Smooth muscle cell of the brain vasculature (primary cell): ENCODE measurements at regions not wholly inside any gene's neighbourhood (a gene's known extent, or its start where the extent isn't known, plus 50 kb on each side); places are given as distances from the start of the nearest gene placed in this dataset.
"Not testable (repeated sequence)": the region's sequence is repeated elsewhere in the genome, so short reads cannot be mapped to it uniquely, and the experiment has no call there.

Experiments used
- DNase-seq: peaks from one replicate; pipeline ENCODE4 v3.0.0-alpha.2; 2012; ENCODE audit warnings: low read depth, low spot score

GRCh38 chr15:77896147-77897112 lies 181.1 kb downstream of the TBC1D2B start:
- DNase-seq: not testable (repeated sequence)

DNA sequence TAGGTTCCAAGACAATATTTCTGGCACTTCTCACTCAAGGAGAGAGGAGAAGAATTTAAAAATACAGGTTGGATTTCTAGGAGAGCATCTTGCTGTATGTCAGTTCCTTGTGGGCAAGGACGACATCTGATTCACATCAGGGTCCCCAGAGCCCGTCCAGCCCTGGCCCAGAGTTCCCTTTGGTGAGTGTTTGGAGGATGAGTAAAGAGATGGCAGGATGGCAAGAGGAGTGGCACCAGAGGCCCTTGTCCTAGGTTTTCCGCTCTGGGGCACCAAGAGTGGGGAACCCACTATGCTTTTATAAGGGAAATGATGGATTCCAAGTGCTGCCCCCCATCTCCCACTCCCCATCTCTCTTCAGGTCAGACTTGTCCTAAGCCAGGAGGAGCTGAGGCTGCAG lies 181.8 kb downstream of the TBC1D2B start:
- no peak for DNase-seq

GRCh38 chr15:77895145-77895544 lies 182.4 kb downstream of the TBC1D2B start:
- not testable (repeated sequence) for DNase-seq

- not testable (repeated sequence) for DNase-seq
These were observed 183.6 kb downstream of the TBC1D2B start for GRCh38 chr15:77893671-77894640.

DNA sequence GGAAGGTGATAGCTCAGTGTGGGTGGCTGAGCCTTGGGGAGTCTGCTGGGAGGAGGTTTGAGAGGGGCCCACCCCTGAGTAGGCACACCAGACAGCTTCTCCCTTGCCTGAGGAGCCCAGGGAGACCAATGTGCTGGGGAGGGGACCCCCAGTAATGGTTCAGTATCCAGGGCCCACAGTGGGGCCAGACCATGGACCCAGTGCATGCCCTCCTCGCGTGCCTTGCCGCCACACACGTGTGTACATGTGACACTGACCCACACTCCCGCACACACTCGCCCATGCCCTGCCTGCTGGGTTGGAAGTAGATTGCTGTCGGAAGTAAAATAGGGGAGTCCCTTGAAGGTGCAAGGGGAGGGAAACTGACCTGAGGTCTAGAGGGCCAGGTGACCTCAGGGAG lies 184.3 kb downstream of the TBC1D2B start:
- not testable (repeated sequence) for DNase-seq

DNA sequence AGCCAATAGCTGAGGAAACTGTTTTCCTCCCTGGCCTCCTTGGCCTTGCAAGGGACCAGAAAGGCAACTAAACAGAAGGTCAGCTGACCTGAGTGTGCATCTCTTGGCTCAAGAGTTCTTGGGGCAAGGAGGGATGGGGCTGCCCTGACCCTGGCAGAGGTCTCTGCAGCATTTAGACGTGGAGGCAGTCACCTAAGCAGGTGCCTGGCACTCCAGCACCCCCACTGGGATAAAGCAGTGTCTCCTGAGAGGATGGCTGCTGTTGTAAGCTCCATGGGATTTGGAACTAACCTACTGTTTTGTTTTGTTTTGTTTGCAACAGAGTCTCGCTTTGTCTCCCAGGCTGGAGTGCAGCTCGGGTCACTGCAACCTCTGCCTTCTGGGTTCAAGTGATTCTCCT lies 185.2 kb downstream of the TBC1D2B start:
- DNase-seq: no peak

- DNase-seq: not testable (repeated sequence)
These were observed 185.6 kb downstream of the TBC1D2B start for GRCh38 chr15:77891862-77892261.

GRCh38 chr15:77890911-77891801 lies 186.4 kb downstream of the TBC1D2B start:
- not testable (repeated sequence) for DNase-seq

DNA sequence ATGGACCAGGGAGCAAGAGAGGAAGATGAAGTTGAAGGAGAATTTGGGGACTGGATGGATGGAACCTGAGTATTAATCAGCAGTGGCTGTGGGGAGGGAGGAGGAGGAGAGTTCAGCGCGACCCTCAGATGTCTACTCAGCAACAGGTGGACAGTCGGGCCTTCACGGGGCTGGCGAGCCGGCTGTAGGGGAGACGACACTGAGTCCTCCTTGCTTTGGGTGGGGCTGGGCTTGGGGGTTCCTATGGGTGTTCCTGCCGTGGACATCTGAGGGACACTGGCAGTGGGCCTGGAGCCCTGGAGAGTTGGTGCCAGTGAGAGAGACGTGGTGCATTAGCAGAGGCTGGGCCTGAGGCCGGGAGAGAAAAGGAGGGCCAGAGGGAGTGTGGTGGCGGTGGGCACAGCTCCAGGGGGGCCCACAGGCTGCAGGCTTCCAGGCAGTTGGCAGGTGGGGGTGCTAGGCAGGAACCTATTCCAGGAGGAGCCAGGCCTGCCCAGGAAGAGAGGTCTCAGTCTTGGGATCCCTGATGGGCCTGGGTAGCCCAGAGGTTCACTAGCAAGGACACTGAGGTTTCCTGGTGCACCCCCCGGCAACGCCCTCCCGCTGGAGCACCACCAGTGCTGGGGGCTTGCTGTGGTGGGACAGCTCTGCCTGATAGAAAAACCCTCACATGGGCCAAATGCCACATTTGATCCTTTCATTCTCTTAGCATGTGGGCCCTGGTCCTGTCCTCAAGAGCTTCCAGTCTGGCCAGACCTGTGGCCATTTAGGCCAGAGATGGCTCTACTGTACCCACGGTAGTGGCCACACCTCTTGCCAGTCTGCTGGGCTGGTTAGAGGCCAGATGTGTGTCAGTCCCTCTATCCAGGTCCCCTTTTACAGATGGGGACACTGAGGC lies 187.4 kb downstream of the TBC1D2B start:
- DNase-seq: not testable (repeated sequence)

DNA sequence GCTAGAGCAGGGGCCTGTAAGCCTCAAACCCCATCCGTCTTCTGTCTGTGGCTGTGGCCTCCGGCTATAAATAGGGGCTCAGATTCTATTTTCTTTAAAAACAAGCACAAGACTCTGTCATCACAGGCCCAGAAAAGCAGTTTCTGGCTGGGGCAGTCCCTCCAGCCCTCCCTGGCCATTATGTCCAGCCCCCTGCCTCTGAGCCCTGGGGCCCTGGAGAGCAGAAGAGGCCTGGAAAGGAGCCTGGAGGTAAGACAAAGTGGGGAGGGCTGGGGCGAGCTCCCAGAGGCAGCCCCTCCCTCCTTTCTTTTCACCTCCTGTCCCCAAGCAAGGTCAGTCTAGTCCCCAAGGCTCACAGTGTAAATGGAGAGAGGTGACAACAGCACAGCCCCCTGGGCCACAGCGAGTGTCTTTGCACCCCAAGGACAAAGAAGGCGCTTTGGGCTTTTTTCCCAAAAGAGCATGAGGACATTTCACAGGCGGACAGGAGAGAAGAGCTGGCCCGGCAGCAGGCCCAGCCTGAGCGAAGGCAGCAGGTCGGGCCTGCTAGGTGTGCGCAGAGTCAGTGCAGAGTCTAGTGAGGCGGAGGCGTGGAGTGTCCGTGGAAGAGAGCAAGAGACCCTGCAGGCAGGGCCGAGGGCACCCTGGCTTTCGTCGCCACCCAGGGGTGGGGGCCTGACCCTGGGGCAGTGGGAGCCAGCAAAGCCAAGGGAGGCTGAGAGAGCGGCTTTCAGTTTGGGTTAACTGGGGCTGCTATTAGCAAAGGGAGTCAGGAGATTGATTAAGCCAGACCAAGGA lies 188.3 kb downstream of the TBC1D2B start:
- DNase-seq: no peak

GRCh38 chr15:77887563-77888429 lies 189.7 kb downstream of the TBC1D2B start:
- DNase-seq: not testable (repeated sequence)

DNA sequence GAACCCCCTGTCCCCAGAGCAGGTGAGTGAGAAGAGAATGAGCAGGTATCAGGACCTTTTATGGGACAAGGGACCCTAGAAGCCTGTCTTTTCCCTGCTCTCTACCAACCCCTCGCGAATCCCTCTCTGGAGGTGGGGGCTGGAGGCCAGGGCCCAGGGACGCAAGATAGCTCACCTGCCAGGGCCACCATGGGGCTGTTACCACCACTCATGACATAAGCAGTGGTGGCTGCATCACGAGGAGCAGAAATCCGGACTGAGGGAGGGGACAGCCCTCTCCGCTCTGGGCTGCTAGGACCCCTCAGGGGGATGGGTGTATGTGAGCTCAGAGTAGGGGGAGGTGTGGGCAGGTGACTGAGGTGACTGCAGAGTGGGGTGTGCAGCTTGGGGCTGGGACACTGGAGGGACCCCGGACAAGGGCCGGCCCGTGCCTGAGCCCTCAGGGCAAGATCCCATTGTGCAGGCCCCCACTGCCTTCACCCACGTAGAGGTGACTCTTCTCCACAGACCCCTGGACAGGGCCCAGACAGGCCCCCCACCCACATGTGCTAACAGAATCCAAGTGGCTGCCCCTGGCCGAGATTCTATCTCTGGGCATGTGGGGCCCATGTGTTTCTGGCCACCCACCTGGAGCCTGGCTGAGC lies 190.6 kb downstream of the TBC1D2B start:
- DNase-seq: no peak

DNA sequence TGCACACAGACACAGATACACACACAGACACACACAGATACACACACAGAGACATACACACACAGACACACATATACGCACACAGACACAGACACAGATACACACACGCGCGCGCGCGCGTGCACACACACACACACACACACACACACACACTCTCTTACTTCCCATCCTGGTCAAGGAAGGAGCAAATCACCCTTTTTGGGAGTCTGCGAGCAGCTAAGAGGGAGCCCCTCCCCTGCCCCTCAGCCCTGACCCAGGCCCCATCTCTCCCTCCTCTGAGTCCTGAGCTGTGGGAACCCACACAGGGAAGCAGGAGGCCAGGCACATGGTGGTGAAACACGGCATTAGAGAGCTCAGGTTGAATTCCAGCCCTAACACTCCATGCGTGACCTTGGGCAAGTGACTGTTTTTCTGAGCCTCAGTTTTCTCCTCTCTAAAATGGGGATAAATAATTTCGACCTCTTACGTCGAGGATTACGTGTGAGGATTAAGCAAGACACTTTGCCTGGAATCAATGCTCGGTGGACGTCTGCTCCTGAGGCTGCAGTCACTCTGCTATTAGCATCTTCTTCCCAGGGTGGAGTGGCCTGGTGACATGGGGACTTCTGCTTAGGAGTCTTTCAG lies 191.5 kb downstream of the TBC1D2B start:
- not testable (repeated sequence) for DNase-seq

DNA sequence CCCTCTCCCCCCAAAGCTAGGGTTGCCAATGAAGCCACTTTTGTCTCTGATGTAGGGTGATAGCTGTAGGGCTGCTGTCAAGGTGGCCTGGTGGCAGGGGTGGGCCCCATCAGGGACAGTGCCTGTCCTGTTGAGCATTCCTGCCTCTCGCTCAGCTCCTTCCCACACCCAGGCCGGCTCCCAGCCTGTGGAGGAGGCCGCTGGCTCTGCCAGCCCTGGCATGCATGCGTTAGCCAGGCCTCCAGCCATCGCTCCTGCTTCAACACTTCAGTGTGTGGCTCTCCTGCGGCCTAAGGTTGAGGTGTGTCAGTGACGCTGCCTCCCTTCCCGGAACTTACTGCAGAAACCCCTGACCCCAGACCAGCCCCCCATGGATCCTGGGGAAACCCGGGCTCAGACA lies 194.5 kb downstream of the TBC1D2B start:
- not testable (repeated sequence) for DNase-seq

DNA sequence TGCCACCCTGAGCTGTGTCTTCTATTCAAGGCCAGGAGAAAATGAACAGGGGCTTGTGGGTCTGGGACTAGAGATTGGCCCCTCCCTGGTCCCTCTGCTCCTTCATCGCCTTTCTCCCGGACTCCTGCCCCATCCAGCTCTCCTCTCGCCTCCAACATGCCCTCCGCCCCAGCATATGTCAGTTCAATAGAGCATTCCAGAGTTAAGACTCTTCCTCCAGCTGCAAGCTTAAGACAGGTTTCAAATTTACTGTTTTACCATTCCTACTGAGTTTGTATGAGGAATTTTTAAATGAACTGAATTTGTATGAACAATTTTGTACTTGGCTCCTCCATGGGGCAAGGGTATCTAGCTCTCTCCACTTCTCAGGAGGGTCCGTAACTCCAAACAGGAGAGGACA lies 195.6 kb downstream of the TBC1D2B start:
- DNase-seq: no peak

GRCh38 chr15:77881535-77881934 lies 196.0 kb downstream of the TBC1D2B start:
- DNase-seq: not testable (repeated sequence)

GRCh38 chr15:77879466-77879865 lies 198.0 kb downstream of the TBC1D2B start:
- DNase-seq: not testable (repeated sequence)
